Adipocyte (in vitro differentiated cells): ENCODE measurements at regions not wholly inside any gene's neighbourhood (a gene's known extent, or its start where the extent isn't known, plus 50 kb on each side); places are given as distances from the start of the nearest gene placed in this dataset.

Experiments
- DNase-seq: peaks from one replicate; pipeline ENCODE4 v3.0.0-alpha.2; 2015; ENCODE audit warnings: low read depth
- H3K27me3 ChIP-seq: replicated peaks from 2 replicates; pipeline ENCODE4 v1.7.0; 2013; ENCODE audit warnings: mild to moderate bottlenecking, low read length, moderate library complexity; ENCODE audit not compliant: control insufficient read depth, insufficient read depth
- H3K36me3 ChIP-seq: 2 replicates; pipeline ENCODE4 v1.7.0; 2013; ENCODE audit warnings: low read length, mild to moderate bottlenecking, moderate library complexity; ENCODE audit not compliant: control insufficient read depth, insufficient read depth, severe bottlenecking
- H3K4me1 ChIP-seq: 2 replicates; pipeline ENCODE4 v1.7.0; 2013; ENCODE audit warnings: mild to moderate bottlenecking, low read length, moderate library complexity; ENCODE audit not compliant: control insufficient read depth, insufficient read depth
- H3K4me3 ChIP-seq: 2 replicates; pipeline ENCODE4 v1.7.0; 2013; ENCODE audit warnings: mild to moderate bottlenecking, low read length, moderate library complexity
- H3K9ac ChIP-seq: 2 replicates; pipeline ENCODE4 v1.7.0; 2013; ENCODE audit warnings: mild to moderate bottlenecking, low read length, moderate library complexity
- H3K9me3 ChIP-seq: 2 replicates; pipeline ENCODE4 v1.7.0; 2013; ENCODE audit warnings: mild to moderate bottlenecking, low read length, moderate library complexity; ENCODE audit not compliant: control insufficient read depth

DNA sequence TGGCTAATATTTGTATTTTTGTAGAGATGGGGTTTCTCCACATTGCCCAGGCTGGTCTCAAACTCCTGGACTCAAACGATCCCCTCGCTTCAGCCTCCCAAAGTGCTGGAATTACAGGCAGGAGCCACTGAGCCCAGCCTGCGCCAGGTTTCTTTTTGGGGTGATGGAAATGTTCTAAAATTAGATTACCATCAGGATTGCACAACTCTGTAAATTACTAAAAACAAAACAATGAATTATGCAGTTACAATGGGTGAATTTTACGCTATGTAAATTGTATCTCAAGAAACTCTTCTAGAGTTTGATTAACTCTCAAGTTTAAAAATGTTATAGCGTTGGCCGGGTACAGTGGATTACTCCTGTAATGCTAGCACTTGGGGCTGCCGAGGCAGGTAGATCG is 118.9 kb upstream of the TBL1X start:
- no peak for DNase-seq
- H3K36me3 ChIP-seq = no peaks in the 10 kb centered on the region
- no peak overlapping the region for H3K9ac ChIP-seq
- no peak overlapping the region for H3K4me3 ChIP-seq
- H3K27me3 ChIP-seq = no peaks in the 10 kb centered on the region
- peaks cover 11% of the 10 kb centered on the region for H3K4me1 ChIP-seq
- H3K9me3 ChIP-seq = no peaks in the 10 kb centered on the region

GRCh38 chrX:9349572-9350494 is 115.0 kb upstream of the TBL1X start:
- DNase-seq = peak; percentile 8
- no peaks in the 10 kb centered on the region for H3K9me3 ChIP-seq

GRCh38 chrX:9351126-9351525 is 113.7 kb upstream of the TBL1X start:
- H3K4me1 ChIP-seq = peaks cover 8% of the 10 kb centered on the region

More at GRCh38 chrX:9349572-9350494, 115.0 kb upstream of the TBL1X start:
- H3K9ac ChIP-seq = no peak overlapping the region
- no peaks in the 10 kb centered on the region for H3K27me3 ChIP-seq
- peaks cover 8% of the 10 kb centered on the region for H3K4me1 ChIP-seq
- no peak overlapping the region for H3K4me3 ChIP-seq
- H3K36me3 ChIP-seq = no peaks in the 10 kb centered on the region

DNA sequence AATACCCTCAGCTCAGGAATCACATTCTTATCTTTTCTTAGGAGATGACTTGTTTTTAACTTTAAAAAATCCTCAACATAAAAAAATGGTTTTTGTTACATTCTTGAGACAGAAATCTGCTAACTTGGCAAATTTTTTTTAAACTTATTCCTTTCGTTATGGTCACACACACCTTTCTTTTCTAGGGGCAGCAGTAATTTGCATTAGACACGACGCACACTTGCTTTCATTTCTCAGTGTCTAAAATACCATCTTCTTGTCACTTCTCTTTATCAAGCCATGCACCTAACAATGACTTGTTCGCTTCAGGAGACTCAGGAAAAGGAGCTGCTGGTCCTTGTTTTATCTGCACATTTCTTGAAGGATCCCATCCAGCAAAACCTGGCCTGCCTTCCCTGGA is 112.6 kb upstream of the TBL1X start:
- Histone ChIP-seq H3K36me3 (no peaks in the 10 kb centered on the region), H3K4me1 (peaks cover 13% of the 10 kb centered on the region), H3K27me3 (no peaks in the 10 kb centered on the region), H3K9ac (no peak overlapping the region), H3K4me3 (no peak overlapping the region), H3K9me3 (no peaks in the 10 kb centered on the region)
- DNase-seq = no peak

More at GRCh38 chrX:9351126-9351525, 113.7 kb upstream of the TBL1X start:
- no peak overlapping the region for H3K9ac ChIP-seq
- no peaks in the 10 kb centered on the region for H3K9me3 ChIP-seq
- H3K4me3 ChIP-seq = no peak overlapping the region
- H3K27me3 ChIP-seq = no peaks in the 10 kb centered on the region
- H3K36me3 ChIP-seq = no peaks in the 10 kb centered on the region
- DNase-seq = no peak

DNA sequence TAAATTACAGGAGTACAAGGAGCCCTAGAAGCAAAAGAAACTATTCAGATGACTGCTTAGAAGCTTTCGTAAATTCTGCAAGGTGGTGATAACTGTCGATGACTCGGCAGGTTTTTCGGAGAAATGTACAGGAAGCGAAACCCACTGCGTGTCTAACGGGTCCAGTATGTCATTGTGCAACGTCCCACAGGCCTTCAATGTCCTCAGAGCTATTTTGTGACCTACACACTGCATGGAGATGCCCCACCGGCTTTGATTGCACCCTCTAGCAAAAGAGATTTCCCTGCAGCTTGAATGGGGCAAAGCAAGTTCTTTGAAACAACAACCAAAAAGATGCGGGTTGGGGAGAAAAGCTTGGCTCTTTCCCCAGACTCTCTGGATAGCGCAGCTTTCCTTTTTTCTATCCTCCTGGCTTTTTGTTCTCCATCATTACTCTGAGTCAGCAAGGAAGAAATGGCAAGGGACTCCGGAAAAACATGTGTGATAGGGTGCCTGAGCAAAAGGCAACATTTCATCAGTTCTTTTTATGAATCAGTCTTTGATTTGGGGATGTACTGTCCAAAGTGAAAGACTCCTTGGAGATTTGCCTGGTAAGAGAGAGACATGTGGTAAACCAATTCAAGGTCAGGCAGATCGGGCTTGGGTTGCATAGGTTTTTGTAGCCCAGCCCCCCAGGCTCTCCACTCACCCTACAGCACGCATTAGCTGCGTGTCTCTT is 112.0 kb upstream of the TBL1X start:
- peak; percentile 40 for DNase-seq
- no peak overlapping the region for H3K4me3 ChIP-seq
- peaks cover 13% of the 10 kb centered on the region for H3K4me1 ChIP-seq
- no peaks in the 10 kb centered on the region for H3K27me3 ChIP-seq
- peak overlapping the region; percentile 13 for H3K9ac ChIP-seq
- no peaks in the 10 kb centered on the region for H3K36me3 ChIP-seq
- H3K9me3 ChIP-seq = no peaks in the 10 kb centered on the region

DNA sequence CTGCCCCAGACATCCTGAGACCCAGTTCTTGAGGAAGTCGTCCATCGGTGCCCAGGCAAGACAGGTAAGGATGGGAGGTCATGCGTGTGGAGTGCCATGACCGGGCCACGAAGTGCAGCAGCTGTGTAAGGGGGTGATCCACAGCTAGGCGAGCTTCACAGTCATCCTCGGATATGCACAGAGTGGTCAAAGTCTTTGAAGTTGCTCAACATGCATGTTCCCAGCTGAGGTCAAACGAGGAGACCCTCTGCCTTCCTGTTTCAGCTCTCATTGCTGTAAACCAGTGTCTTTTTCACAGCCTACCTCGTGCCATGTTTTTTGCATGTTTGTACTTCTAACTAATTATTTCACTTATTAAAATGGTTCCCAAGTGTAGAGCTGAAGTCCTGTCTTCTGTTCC is 109.9 kb upstream of the TBL1X start:
- Histone ChIP-seq H3K9ac (no peak overlapping the region), H3K27me3 (no peaks in the 10 kb centered on the region), H3K36me3 (no peaks in the 10 kb centered on the region), H3K4me1 (peaks cover 13% of the 10 kb centered on the region), H3K4me3 (no peak overlapping the region), H3K9me3 (no peaks in the 10 kb centered on the region)
- DNase-seq = no peak

DNA sequence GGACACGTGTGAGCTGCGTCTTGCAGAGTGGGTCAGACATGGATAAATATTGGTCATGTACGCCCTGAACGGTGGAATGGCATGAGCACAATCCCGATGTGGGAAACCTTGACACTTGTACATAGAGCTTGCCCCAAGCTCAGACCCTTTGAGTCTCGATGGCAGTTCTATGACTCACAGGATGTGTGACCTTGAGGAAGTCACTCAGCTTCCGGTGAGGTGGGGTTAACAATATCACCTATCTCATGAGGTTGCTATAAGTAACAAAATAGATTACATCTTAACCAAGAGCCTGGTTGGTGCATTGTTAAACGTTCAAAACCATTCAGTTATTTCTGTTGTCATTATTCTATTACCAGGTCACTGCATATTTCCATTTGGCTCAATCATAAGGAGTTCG is 109.1 kb upstream of the TBL1X start:
- Histone ChIP-seq H3K4me1 (peaks cover 13% of the 10 kb centered on the region), H3K36me3 (no peaks in the 10 kb centered on the region), H3K9ac (no peak overlapping the region), H3K4me3 (no peak overlapping the region), H3K27me3 (no peaks in the 10 kb centered on the region), H3K9me3 (no peaks in the 10 kb centered on the region)
- no peak for DNase-seq

- H3K4me3 ChIP-seq = no peak overlapping the region
- DNase-seq = no peak
- H3K27me3 ChIP-seq = no peaks in the 10 kb centered on the region
- no peaks in the 10 kb centered on the region for H3K9me3 ChIP-seq
- no peaks in the 10 kb centered on the region for H3K36me3 ChIP-seq
- peaks cover 13% of the 10 kb centered on the region for H3K4me1 ChIP-seq
- peak overlapping the region; percentile 25 for H3K9ac ChIP-seq
These were observed 108.0 kb upstream of the TBL1X start for GRCh38 chrX:9356846-9357245.

DNA sequence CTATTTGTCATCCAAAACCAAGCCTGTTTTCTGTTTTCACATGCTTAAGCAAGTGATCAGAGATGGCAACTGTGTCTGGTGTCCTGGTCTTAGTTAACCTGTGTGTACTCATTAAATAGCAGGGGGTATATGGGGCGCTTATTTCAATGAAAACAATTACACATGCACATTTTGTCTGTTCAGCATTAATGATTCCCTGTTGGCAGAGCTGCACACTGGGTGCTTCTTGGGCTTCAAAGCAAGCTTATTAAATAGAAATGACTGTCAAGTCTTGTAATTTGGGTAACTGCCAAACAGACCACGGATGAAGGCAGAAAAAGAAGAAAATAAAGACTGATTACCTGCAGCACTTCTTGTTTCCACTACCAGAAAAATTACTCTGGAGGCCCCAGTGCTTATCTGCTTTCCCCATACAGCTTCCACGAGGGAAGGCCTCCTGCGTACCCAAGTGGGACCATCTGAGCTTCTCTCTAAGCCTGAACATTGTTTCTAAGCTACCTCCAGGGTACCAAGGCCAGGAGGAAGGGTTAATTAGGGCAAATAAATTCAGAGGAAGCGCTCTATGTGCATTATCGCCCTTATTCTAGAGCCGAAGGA is 107.2 kb upstream of the TBL1X start:
- peaks cover 9% of the 10 kb centered on the region for H3K4me1 ChIP-seq
- no peak overlapping the region for H3K9ac ChIP-seq
- H3K4me3 ChIP-seq = no peak overlapping the region
- H3K9me3 ChIP-seq = no peaks in the 10 kb centered on the region
- no peaks in the 10 kb centered on the region for H3K27me3 ChIP-seq
- H3K36me3 ChIP-seq = no peaks in the 10 kb centered on the region
- DNase-seq = no peak

DNA sequence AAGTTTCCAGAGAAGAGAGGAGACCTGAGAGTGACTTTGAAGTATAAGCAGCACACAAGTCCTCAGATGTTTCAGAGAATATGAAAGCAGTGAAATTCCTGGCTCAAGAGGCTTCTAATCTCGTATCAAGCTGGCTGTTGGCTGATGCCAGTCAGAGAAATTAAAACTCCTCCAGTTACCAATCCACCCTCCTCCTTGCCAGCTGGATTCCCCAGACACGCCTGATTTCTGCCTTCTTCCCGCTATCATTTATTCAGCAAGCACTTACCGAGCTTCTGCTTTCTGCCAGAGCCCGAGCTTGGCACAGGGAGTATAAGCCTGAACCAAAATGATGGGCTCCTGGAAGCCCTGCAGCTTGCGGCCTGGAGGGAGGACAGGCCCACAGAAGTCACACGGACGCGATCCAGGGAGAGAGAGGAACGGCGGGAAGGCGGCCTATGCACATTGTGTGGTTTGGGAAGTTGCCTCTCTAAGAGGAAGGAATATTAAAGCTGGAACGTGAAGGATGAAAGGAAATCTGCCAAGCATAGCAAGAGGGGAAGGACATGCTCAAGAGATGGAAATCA is 102.4 kb upstream of the TBL1X start:
- Histone ChIP-seq H3K27me3 (no peaks in the 10 kb centered on the region), H3K9me3 (no peaks in the 10 kb centered on the region), H3K4me1 (no peaks in the 10 kb centered on the region), H3K9ac (no peak overlapping the region), H3K4me3 (no peak overlapping the region), H3K36me3 (no peaks in the 10 kb centered on the region)
- no peak for DNase-seq

DNA sequence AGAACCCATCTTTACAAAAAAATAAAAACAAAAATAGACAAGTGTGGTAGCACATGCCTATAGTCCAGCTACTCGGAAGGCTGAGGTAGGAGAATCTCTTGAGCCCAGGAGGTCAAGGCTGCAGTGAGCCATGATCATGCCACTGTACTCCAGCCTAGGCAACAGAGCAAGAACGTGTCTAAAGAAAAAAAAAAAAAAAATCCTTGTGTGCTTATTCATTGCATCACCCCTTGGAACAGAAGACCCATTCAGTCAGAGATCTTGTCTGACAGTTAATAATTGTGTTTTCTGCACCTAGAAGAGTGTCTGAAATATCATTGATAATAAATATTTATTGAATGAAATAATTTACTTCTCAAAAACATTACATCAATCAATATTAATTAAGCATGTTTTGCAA is 97.4 kb upstream of the TBL1X start:
- no peak for DNase-seq
- Histone ChIP-seq H3K27me3 (peaks cover 5% of the 10 kb centered on the region), H3K4me3 (no peak overlapping the region), H3K9me3 (no peaks in the 10 kb centered on the region), H3K9ac (no peak overlapping the region), H3K4me1 (peaks cover 17% of the 10 kb centered on the region), H3K36me3 (no peaks in the 10 kb centered on the region)
